ENCODE measurements at regions not wholly inside any gene's neighbourhood (a gene's known extent, or its start where the extent isn't known, plus 50 kb on each side); places are given as distances from the start of the nearest gene placed in this dataset.

DNA sequence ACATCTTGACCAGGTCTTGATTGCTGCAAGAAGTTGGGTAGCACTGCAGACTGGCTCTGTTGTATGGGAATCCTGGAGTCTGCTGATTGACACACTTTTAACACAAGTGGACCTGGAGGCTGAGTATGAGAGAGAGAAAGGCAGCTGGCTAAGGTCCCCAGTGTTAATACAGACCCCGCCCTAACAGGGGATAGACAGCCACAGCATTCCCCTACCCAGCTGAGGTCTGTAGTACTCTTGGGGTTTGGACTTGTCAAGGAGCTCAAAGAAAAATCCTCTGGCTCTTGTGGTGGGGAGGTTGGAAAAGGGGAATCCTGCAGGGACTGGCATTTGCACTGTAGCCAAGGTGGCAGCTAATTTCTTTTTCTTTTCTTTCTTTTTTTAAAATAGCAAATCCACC lies 192.7 kb downstream of the ZNF621 start:
- no peak overlapping the region for H3K27ac ChIP-seq (ENCODE audit: low read length)
- H3K4me3 ChIP-seq (ENCODE audit: low read length) = no peak overlapping the region
- no peaks in the 10 kb centered on the region for H3K9me3 ChIP-seq (replicated peaks; ENCODE audit: control insufficient read depth, low read depth, low read length)
- peaks cover 4% of the 10 kb centered on the region for H3K4me1 ChIP-seq (ENCODE audit: control insufficient read depth, insufficient read depth, low read length)
- H3K36me3 ChIP-seq (ENCODE audit: control insufficient read depth, insufficient read depth, low read length) = no peaks in the 10 kb centered on the region
- no peak for DNase-seq
- no CpG with 5 or more reads among the region's 1 CpG for WGBS (ENCODE audit: insufficient coverage)
- H3K27me3 ChIP-seq (ENCODE audit: control insufficient read depth, insufficient read depth, low read length) = peaks cover 3% of the 10 kb centered on the region

DNA sequence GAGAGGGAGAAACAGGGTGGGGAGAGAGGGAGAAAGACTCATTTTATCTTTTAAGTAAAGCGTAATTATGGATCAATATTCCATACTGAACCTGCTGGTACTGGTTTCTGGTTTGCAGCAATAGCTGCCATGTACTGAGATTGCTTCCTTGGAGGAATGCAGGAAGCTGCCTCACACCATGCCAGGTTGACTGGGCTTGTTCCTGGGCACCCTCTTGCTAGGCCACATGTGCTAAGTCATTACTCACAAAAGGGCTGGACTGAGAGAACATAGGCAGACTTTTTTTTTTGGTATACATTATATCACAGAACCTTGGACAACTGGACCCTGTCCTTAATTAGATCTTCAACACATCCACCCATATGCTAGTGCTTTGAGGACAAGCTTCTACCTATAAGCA lies 193.4 kb downstream of the ZNF621 start:
- Histone ChIP-seq H3K36me3 (ENCODE audit: control insufficient read depth, insufficient read depth, low read length) (no peaks in the 10 kb centered on the region), H3K27ac (ENCODE audit: low read length) (no peak overlapping the region), H3K9me3 (replicated peaks; ENCODE audit: control insufficient read depth, low read depth, low read length) (no peaks in the 10 kb centered on the region), H3K27me3 (ENCODE audit: control insufficient read depth, insufficient read depth, low read length) (peaks cover 3% of the 10 kb centered on the region), H3K4me3 (ENCODE audit: low read length) (no peak overlapping the region), H3K4me1 (ENCODE audit: control insufficient read depth, insufficient read depth, low read length) (peaks cover 2% of the 10 kb centered on the region)
- DNase-seq = no peak
- 100% methylated on average over 1 of the region's 1 CpG for WGBS (ENCODE audit: insufficient coverage)

DNA sequence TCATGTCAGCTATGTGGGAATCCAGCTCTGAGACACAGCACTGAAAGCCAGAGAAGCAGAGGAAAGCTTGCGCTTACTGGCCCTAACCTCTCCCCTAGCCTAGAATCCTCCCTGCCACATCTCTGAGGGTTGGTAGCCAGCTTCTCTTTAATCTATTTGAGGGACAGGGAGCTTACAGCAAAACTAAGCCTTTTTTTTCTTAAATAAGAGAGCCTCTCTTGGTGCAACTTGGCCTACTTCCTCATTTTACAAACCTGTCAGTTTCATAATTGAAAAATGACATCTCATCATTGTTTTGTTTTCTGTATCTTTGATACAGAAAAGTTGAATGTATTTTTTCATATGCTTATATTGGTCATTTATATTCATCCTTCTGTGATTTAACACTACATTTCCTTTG lies 193.9 kb downstream of the ZNF621 start:
- H3K9me3 ChIP-seq (replicated peaks; ENCODE audit: control insufficient read depth, low read depth, low read length) = no peaks in the 10 kb centered on the region
- no CpG with 5 or more reads among the region's 1 CpG for WGBS (ENCODE audit: insufficient coverage)
- peaks cover 3% of the 10 kb centered on the region for H3K27me3 ChIP-seq (ENCODE audit: control insufficient read depth, insufficient read depth, low read length)
- DNase-seq = no peak
- H3K4me3 ChIP-seq (ENCODE audit: low read length) = no peak overlapping the region
- no peak overlapping the region for H3K27ac ChIP-seq (ENCODE audit: low read length)
- no peaks in the 10 kb centered on the region for H3K36me3 ChIP-seq (ENCODE audit: control insufficient read depth, insufficient read depth, low read length)
- peaks cover 1% of the 10 kb centered on the region for H3K4me1 ChIP-seq (ENCODE audit: control insufficient read depth, insufficient read depth, low read length)

DNA sequence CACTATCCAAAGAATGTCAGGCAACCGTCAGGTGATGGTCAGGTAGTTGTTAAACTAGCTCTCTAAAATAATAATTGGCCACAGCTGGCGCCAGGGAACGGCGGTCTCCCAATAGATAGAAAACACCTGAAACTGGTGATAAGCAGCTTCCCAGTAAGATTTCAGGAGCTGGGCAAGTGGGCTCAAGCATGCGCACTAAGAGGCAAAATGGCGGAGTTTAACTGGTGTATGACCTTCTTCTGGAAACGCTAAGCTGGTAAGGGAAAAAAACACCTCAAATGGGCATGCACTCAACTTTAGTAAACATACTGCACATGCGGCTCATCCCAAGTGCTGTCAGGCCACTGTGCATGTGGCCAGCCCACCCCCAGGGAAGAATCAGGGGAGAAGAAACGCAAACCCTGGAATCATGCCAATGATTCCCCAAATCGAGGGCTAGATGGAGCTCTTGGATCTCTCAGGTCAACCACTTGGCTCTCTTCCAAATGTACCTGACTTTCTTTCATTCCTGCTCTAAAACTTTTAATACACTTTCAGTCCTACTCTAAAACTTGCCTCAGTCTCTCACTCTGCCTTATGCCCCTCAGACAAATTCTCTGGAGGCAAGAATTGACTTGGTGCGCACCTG lies 195.0 kb downstream of the ZNF621 start:
- no peaks in the 10 kb centered on the region for H3K9me3 ChIP-seq (replicated peaks; ENCODE audit: control insufficient read depth, low read depth, low read length)
- no peak overlapping the region for H3K4me3 ChIP-seq (ENCODE audit: low read length)
- no peaks in the 10 kb centered on the region for H3K27me3 ChIP-seq (ENCODE audit: control insufficient read depth, insufficient read depth, low read length)
- H3K36me3 ChIP-seq (ENCODE audit: control insufficient read depth, insufficient read depth, low read length) = no peaks in the 10 kb centered on the region
- WGBS (ENCODE audit: insufficient coverage) = 65% methylated on average over 8 of the region's 11 CpGs
- peak; percentile 69 for DNase-seq
- no peak overlapping the region for H3K27ac ChIP-seq (ENCODE audit: low read length)
- no peaks in the 10 kb centered on the region for H3K4me1 ChIP-seq (ENCODE audit: control insufficient read depth, insufficient read depth, low read length)

DNA sequence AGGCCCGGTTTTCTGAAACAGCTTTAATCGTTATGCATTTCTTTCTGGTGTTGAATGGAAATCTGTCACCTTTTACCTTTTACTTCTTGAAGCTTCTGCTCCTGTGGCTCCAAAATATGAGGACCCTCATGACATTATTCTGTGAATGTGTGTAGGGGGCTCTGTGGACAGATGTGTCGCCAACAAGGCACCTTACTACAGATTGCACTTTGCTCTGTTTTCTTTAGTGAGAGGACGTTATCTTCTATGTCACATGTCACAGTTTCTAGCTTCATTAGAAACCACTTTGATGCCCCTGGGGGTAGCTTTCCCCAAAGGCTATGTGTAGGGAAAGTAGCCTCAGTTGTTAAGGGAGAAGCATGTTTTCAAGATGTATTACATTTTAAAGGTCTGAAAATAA lies 195.6 kb downstream of the ZNF621 start:
- Histone ChIP-seq H3K36me3 (ENCODE audit: control insufficient read depth, insufficient read depth, low read length) (no peaks in the 10 kb centered on the region), H3K4me3 (ENCODE audit: low read length) (no peak overlapping the region), H3K27me3 (ENCODE audit: control insufficient read depth, insufficient read depth, low read length) (no peaks in the 10 kb centered on the region), H3K27ac (ENCODE audit: low read length) (no peak overlapping the region), H3K9me3 (replicated peaks; ENCODE audit: control insufficient read depth, low read depth, low read length) (no peaks in the 10 kb centered on the region), H3K4me1 (ENCODE audit: control insufficient read depth, insufficient read depth, low read length) (no peaks in the 10 kb centered on the region)
- 40% methylated on average over 1 of the region's 4 CpGs for WGBS (ENCODE audit: insufficient coverage)
- DNase-seq = no peak

DNA sequence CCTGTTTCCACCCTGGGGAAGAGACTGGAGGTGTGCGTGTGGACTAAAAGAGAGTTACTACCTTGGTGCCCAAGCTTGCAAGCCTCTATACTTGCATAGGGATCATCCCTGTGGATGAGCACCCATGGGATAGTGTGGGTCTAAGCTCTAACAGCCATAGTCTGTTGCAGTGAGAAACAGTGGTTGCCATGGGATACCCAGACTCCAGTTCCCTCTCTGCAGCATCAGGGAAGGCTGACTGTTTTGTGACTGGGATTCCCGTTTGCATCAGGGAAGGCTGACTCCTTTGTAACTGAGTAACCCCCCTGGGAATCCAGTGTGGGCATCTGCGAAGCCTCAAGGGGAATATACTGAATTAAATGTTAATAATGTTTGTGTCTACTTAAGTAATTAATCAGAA lies 196.1 kb downstream of the ZNF621 start:
- Histone ChIP-seq H3K27me3 (ENCODE audit: control insufficient read depth, insufficient read depth, low read length) (no peaks in the 10 kb centered on the region), H3K27ac (ENCODE audit: low read length) (no peak overlapping the region), H3K36me3 (ENCODE audit: control insufficient read depth, insufficient read depth, low read length) (no peaks in the 10 kb centered on the region), H3K4me1 (ENCODE audit: control insufficient read depth, insufficient read depth, low read length) (no peaks in the 10 kb centered on the region), H3K9me3 (replicated peaks; ENCODE audit: control insufficient read depth, low read depth, low read length) (no peaks in the 10 kb centered on the region), H3K4me3 (ENCODE audit: low read length) (no peak overlapping the region)
- 89% methylated on average over 1 of the region's 3 CpGs for WGBS (ENCODE audit: insufficient coverage)
- peak; percentile 30 for DNase-seq

DNA sequence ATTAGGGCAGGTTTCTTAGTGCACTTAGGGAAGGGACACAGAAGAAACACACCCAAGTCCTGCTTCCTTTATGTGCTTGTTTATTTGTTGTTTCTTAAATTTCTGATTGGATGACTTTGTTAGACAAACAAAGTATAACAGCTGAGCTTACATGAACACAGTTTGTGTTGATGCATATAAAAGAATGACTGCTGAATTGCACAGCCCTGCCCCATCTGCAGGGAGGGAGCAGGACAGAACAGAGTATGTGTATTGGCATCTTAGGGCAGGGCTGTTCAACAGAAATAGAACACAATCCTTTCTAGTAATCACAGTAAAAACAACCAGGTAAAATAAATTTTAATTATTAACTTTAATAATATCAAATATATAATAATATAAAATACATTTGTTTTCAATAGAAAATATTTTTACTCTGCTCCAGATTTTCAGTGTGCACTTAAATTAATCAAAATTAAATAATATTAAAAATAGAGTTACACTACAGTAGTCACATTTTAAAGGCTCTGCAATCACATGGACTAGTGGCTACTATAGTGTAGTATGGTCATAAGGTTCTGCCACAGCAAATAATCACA lies 198.4 kb downstream of the ZNF621 start:
- DNase-seq = no peak
- Histone ChIP-seq H3K27ac (ENCODE audit: low read length) (no peak overlapping the region), H3K4me3 (ENCODE audit: low read length) (no peak overlapping the region), H3K9me3 (replicated peaks; ENCODE audit: control insufficient read depth, low read depth, low read length) (no peaks in the 10 kb centered on the region), H3K4me1 (ENCODE audit: control insufficient read depth, insufficient read depth, low read length) (no peaks in the 10 kb centered on the region), H3K27me3 (ENCODE audit: control insufficient read depth, insufficient read depth, low read length) (no peaks in the 10 kb centered on the region), H3K36me3 (ENCODE audit: control insufficient read depth, insufficient read depth, low read length) (no peaks in the 10 kb centered on the region)

DNA sequence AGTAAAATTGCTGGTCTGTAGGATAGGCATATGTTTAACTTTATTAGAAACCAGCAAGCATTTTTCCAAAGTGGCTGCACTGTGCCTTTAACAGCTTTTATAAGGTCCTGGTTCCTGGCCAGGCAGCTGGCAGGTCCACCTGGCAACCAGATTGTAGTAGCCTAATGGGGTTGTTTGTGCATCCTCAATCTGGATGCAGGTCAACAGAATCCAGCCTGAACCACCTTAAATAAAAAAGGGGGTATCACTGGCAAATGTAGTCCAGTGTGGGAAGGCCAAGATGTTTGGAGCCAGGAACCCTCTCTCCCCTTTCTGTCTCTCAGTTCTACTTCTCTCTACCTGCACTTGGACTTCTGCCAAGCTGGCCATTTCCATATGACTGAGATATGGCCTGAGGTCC lies 200.3 kb downstream of the ZNF621 start:
- DNase-seq = no peak
- Histone ChIP-seq H3K27ac (ENCODE audit: low read length) (no peak overlapping the region), H3K9me3 (replicated peaks; ENCODE audit: control insufficient read depth, low read depth, low read length) (peaks cover 4% of the 10 kb centered on the region), H3K4me3 (ENCODE audit: low read length) (no peak overlapping the region), H3K27me3 (ENCODE audit: control insufficient read depth, insufficient read depth, low read length) (no peaks in the 10 kb centered on the region), H3K4me1 (ENCODE audit: control insufficient read depth, insufficient read depth, low read length) (no peaks in the 10 kb centered on the region), H3K36me3 (ENCODE audit: control insufficient read depth, insufficient read depth, low read length) (no peaks in the 10 kb centered on the region)

DNA sequence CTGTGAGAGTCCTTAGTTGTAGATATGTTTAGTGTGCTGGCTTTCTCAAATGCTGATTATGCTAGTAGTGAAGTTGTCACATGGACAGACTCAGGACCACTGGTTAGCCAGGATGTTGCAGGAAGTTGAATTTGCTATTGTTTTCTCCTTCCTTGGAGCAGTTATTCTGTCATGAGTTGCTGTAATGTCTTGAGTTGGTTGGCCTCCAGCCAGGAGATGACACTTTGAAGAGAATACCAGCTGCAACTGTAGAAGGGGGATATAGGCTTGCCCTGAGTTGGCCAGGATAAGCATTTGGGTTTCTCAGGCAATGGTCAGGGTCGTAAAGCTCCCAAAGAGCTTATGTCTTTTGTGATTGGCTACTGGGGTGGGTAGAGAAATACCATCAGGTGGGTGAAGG lies 206.7 kb downstream of the ZNF621 start:
- peaks cover 6% of the 10 kb centered on the region for H3K9me3 ChIP-seq (replicated peaks; ENCODE audit: control insufficient read depth, low read depth, low read length)
- 71% methylated on average over 1 of the region's 1 CpG for WGBS (ENCODE audit: insufficient coverage)

DNA sequence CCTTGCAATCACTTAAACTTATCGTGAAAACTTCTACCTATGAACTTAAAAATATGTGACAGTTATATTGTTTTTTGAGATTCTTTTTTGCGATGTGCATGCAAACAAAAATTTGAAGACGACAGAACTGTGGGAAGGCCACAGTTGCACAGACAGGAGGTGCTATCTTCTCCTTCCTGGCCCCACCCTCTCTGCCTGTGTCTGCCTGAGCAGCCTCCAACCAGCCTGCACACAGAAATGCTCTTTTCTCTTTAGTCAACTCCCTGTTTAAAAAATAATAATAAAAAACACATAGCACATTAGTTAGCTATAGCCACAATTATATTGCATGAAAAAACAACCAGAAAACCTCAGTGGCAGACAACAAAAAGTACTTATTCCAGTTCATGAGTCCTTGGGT lies 212.2 kb downstream of the ZNF621 start:
- Histone ChIP-seq H3K9me3 (replicated peaks; ENCODE audit: control insufficient read depth, low read depth, low read length) (no peaks in the 10 kb centered on the region), H3K27ac (ENCODE audit: low read length) (no peak overlapping the region), H3K4me3 (ENCODE audit: low read length) (no peak overlapping the region), H3K4me1 (ENCODE audit: control insufficient read depth, insufficient read depth, low read length) (peaks cover 1% of the 10 kb centered on the region), H3K27me3 (ENCODE audit: control insufficient read depth, insufficient read depth, low read length) (no peaks in the 10 kb centered on the region), H3K36me3 (ENCODE audit: control insufficient read depth, insufficient read depth, low read length) (no peaks in the 10 kb centered on the region)
- WGBS (ENCODE audit: insufficient coverage) = 40% methylated on average over 1 of the region's 3 CpGs
- no peak for DNase-seq

More for the DNA sequence above, 206.7 kb downstream of the ZNF621 start:
- Histone ChIP-seq H3K36me3 (ENCODE audit: control insufficient read depth, insufficient read depth, low read length) (no peaks in the 10 kb centered on the region), H3K27ac (ENCODE audit: low read length) (no peak overlapping the region), H3K4me3 (ENCODE audit: low read length) (no peak overlapping the region), H3K27me3 (ENCODE audit: control insufficient read depth, insufficient read depth, low read length) (no peaks in the 10 kb centered on the region), H3K4me1 (ENCODE audit: control insufficient read depth, insufficient read depth, low read length) (no peaks in the 10 kb centered on the region)
- DNase-seq = no peak

DNA sequence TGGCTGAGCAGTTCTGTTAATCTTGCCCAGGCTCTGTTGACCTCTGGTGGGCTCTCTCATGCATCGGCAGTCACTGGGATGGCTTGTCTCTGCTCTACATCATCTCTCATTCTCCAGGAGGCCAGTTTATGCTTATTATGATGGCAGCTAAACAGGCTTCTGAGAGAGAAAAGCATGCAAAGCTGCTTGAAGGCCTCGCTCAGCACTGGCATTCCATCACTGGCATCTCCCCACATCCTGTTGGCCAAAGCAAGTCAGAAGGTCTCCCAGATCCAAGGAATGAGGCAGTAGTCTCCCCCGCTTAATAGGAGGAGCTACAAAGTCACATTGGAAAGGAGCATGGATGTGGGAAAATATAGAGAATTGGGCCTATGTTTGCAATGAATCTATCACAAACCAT lies 212.6 kb downstream of the ZNF621 start:
- H3K36me3 ChIP-seq (ENCODE audit: control insufficient read depth, insufficient read depth, low read length) = no peaks in the 10 kb centered on the region
- H3K27ac ChIP-seq (ENCODE audit: low read length) = no peak overlapping the region
- no peaks in the 10 kb centered on the region for H3K27me3 ChIP-seq (ENCODE audit: control insufficient read depth, insufficient read depth, low read length)
- no peak for DNase-seq
- no peak overlapping the region for H3K4me3 ChIP-seq (ENCODE audit: low read length)
- no peaks in the 10 kb centered on the region for H3K9me3 ChIP-seq (replicated peaks; ENCODE audit: control insufficient read depth, low read depth, low read length)
- H3K4me1 ChIP-seq (ENCODE audit: control insufficient read depth, insufficient read depth, low read length) = peaks cover 4% of the 10 kb centered on the region
- no CpG with 5 or more reads among the region's 3 CpGs for WGBS (ENCODE audit: insufficient coverage)

All from muscle of leg (tissue), 3 donors.